GM19025 (cell line): ENCODE measurements at regions not wholly inside any gene's neighbourhood (a gene's known extent, or its start where the extent isn't known, plus 50 kb on each side); places are given as distances from the start of the nearest gene placed in this dataset.
A peak's percentile ranks its signal among the peaks of the same experiment; 100 is the strongest.

Experiments
- ATAC-seq: cut with Tn5 transposase; IDR thresholded peaks from one replicate; pipeline ENCODE4 v1.9.1; 2021; ENCODE audit warnings: mild to moderate bottlenecking, low read depth, moderate library complexity; ENCODE audit not compliant: unreplicated experiment

GRCh38 chr7:25863005-25863728 is 288.8 kb upstream of the NFE2L3 start:
- ATAC-seq = no peak

GRCh38 chr7:25863729-25864110 is 288.3 kb upstream of the NFE2L3 start:
- no peak for ATAC-seq

GRCh38 chr7:25864511-25864910 is 287.5 kb upstream of the NFE2L3 start:
- ATAC-seq = no peak

GRCh38 chr7:25864943-25865751 is 286.9 kb upstream of the NFE2L3 start:
- no peak for ATAC-seq

GRCh38 chr7:25868509-25868908 is 283.5 kb upstream of the NFE2L3 start:
- no peak for ATAC-seq

GRCh38 chr7:25870574-25870973 is 281.4 kb upstream of the NFE2L3 start:
- no peak for ATAC-seq

- ATAC-seq = no peak
Observed at GRCh38 chr7:25876092-25876491, 275.9 kb upstream of the NFE2L3 start.

GRCh38 chr7:25877802-25878789 is 273.9 kb upstream of the NFE2L3 start:
- peak; percentile 82 for ATAC-seq

- no peak for ATAC-seq
Observed at GRCh38 chr7:25879799-25880198, 272.2 kb upstream of the NFE2L3 start.

- no peak for ATAC-seq
Observed at GRCh38 chr7:25881317-25882037, 270.5 kb upstream of the NFE2L3 start.

GRCh38 chr7:25882151-25882773 is 269.7 kb upstream of the NFE2L3 start:
- no peak for ATAC-seq

- ATAC-seq = no peak
Observed at GRCh38 chr7:25884265-25884828, 267.7 kb upstream of the NFE2L3 start.

- no peak for ATAC-seq
Observed at GRCh38 chr7:25885057-25885576, 266.9 kb upstream of the NFE2L3 start.

- ATAC-seq = no peak
Observed at GRCh38 chr7:25886387-25887240, 265.4 kb upstream of the NFE2L3 start.

- no peak for ATAC-seq
Observed at GRCh38 chr7:25887266-25887665, 264.7 kb upstream of the NFE2L3 start.

GRCh38 chr7:25887795-25888559 is 264.0 kb upstream of the NFE2L3 start:
- no peak for ATAC-seq

GRCh38 chr7:25889765-25890164 is 262.2 kb upstream of the NFE2L3 start:
- ATAC-seq = no peak
